GM10248 (cell line): ENCODE measurements at regions not wholly inside any gene's neighbourhood (a gene's known extent, or its start where the extent isn't known, plus 50 kb on each side); places are given as distances from the start of the nearest gene placed in this dataset.
A peak's percentile ranks its signal among the peaks of the same experiment; 100 is the strongest.
"Not testable (repeated sequence)": the region's sequence is repeated elsewhere in the genome, so short reads cannot be mapped to it uniquely, and the experiment has no call there.

Experiments used
- CTCF ChIA-PET: fragments of 300-600 bp; sonication (Branson Sonifier 250); formaldehyde crosslinking; extraction: SDS; loops from one replicate; lab custom pipeline; 2021; ENCODE audit warnings: antibody characterized with exemption; lab: Yijun Ruan, JAX
- POLR2A ChIA-PET: fragments of 350-650 bp; sonication (Branson Sonifier 250); formaldehyde crosslinking; extraction: SDS; loops from one replicate; lab custom pipeline; 2020; ENCODE audit warnings: antibody characterized with exemption; lab: Yijun Ruan, JAX
- DNase-seq: peaks from one replicate; pipeline ENCODE4 v3.0.0; 2012; ENCODE audit errors: extremely low spot score
- TF ChIP-seq, protein P1 (sequence below): IDR thresholded peaks from 2 replicates; pipeline ENCODE4 v1.5.1; 2012; ENCODE audit warnings: mild to moderate bottlenecking, low read depth; ENCODE audit errors: extremely low read depth, missing control alignments, control extremely low read depth

DNA sequence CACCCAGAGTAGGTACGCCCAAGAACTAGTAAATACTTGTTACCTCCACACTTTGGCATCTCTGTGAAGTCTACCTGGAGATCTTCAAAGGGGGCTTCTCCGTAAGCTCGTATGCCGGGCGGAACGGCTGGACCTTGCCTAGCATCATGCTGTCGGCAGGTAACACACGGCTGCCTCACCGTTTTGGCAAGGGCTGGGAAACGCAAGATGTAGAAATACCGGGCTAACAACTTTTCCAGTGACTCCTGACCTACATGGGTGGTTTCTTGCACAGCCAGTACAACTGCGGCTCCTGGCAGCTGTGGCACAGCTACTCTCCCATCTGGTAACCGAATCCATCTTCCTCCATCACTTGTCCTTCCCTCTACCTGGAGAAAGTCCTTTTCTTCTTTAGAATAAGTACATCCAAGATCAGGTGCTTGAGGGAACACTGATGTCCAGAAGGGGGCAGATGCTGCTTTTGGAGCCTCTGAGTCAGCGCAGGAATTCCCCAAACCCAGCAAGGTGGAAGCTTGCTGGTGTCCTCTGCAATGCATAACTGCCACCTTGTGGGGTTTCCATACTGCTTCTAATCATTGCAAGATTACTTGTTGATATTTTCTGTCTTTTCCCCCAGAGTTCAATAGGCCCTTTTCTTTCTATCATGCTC lies 59.7 kb upstream of the FRG2C start:
- POLR2A ChIA-PET, DNase-seq, CTCF ChIA-PET: not testable (repeated sequence)
- TF ChIP-seq, protein P1, sequence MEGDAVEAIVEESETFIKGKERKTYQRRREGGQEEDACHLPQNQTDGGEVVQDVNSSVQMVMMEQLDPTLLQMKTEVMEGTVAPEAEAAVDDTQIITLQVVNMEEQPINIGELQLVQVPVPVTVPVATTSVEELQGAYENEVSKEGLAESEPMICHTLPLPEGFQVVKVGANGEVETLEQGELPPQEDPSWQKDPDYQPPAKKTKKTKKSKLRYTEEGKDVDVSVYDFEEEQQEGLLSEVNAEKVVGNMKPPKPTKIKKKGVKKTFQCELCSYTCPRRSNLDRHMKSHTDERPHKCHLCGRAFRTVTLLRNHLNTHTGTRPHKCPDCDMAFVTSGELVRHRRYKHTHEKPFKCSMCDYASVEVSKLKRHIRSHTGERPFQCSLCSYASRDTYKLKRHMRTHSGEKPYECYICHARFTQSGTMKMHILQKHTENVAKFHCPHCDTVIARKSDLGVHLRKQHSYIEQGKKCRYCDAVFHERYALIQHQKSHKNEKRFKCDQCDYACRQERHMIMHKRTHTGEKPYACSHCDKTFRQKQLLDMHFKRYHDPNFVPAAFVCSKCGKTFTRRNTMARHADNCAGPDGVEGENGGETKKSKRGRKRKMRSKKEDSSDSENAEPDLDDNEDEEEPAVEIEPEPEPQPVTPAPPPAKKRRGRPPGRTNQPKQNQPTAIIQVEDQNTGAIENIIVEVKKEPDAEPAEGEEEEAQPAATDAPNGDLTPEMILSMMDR: peak; percentile 25

DNA sequence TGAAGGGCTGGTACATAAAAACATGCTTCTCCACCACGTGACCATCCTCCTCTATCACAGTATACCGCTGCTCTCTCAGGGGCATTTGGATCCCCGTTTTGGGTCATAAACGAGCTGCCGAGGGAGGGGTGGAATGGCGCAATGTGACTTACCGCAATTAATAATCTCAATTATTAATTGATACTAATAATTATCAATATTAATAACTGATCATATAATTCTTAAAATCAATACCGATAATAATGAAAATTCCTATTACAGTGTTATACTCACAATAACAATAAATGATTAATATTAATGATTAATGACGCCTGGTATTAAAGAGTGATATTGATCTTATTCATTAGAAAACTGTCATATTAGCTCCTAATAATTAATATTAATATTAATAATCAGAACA lies 56.1 kb upstream of the FRG2C start:
- POLR2A ChIA-PET, CTCF ChIA-PET, DNase-seq: not testable (repeated sequence)

DNA sequence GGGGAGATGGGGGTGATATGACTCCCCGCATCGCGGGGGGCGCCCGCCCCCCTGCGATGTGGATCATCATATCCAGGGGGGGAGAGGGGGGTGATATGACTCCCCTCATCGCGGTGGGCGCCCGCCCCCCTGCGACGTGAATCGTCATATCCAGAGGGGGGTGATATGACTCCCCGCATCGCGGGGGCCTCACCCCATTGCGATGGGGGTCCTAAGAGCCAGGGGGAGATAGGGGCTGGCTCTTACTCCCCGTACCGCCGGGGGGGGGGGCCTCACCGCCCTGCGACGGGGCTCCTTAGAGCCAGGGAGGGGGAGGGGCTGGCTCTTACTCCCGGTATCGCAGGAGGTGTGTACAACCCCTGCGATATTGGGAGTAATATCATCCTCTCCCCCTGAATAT lies 54.5 kb upstream of the FRG2C start:
- CTCF ChIA-PET, DNase-seq, POLR2A ChIA-PET: not testable (repeated sequence)

DNA sequence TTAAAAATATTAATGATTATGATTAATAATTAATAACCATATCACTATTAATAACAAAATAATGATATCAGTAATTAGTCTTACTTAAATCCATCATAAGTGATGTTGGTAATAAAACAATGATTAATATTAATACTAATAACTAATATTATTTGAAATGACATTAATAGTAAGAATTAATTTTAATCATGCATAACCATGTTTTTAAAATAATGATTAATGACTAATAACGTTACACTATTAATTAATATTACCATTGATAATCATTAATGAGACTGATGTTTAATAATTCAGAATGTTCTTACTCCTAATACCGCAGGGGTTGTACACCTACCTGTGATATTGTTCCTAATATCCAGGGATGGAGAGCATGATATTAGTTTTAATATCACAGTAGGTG lies 53.4 kb upstream of the FRG2C start:
- ChIA-PET CTCF (no interaction called here), POLR2A (no interaction called here)
- DNase-seq: no peak
- TF ChIP-seq, protein P1: no peak

DNA sequence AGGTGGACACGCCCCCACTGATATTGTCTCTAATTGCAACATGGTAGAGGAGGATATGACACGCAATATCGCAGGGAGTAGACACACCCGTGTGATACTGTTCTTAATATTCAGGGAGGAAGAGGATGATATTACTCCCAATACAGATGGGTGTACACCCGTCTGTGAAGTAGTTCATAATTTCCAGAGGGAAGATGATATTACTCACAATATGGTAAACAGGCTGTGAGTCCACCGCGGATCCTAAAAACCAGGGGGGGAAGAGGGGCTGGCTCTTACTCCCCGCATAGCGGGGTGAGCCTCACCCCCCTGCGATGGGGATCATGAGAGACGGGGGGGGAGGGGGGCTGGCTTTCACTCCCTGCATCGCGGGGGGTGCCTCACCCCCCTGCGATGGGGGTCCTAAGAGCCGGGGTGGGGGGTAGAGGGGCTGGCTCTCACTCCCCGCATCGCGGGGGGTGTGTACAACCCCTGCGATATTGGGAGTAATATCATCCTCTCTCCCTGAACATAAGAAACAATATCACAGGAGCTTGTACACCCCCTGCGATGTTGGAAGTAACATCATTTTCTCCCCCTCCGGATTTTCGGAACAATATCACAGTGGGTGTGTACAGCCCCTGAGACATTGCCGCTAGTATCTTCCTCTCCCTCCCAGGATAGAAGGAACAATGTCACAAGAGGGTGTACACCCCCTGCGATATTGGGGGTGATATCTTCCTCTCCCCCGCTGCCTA lies 52.2 kb upstream of the FRG2C start:
- CTCF ChIA-PET, POLR2A ChIA-PET, DNase-seq: not testable (repeated sequence)
